NCI-H748 treated with DMSO at 0.1 percent for 48 hours (cell line): ENCODE measurements at regions not wholly inside any gene's neighbourhood (a gene's known extent, or its start where the extent isn't known, plus 50 kb on each side); places are given as distances from the start of the nearest gene placed in this dataset.
"Not testable (repeated sequence)": the region's sequence is repeated elsewhere in the genome, so short reads cannot be mapped to it uniquely, and the experiment has no call there.

Experiments used
- DNase-seq: peaks from one replicate; lab custom pipeline; 2025; lab: John Stamatoyannopoulos, UW

GRCh38 chrX:127207326-127207725 is 387.8 kb downstream of the PRR32 start:
- DNase-seq: no peak

DNA sequence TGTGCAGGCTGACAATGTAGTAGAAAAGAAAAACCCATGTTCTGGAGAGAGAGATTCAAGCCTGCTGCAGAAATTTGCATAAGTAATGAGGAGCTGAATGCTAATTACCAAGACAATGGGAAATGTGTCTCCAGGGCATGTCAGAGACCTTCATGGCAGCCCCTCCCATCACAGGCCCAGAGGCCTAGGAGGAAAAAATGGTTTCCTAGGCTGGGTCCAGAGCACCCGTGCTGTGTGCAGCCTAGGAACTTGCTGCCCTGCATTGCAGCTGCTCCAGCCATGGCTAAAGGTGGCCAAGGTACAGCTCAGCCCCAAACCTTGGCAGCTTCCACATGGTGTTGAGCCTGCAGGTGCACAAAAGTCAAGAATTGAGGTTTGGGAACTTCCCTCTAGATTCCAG is 402.3 kb downstream of the PRR32 start:
- DNase-seq: not testable (repeated sequence)

DNA sequence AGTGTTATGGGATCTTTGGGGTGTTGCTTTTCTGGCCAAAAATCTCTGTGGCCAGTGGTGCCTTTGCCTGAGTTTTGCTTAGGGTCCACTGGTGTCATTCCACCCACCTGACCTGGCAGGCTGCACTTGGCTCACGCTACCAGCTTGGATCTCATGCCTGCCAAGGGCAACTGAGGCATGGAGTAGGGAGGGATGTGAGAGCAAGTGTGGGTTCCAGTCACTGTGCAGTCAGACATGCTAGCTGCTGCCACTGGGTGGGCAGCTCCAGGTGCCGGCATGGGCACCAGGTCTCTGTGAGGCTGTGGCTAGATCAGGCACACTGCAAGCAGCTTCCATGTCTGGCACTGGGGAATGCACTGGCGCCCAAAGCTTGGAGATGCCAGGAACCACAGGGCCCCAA is 424.1 kb downstream of the PRR32 start:
- no peak for DNase-seq

GRCh38 chrX:127259742-127260141 is 440.2 kb downstream of the PRR32 start:
- DNase-seq: no peak

- no peak for DNase-seq
These were observed 456.8 kb downstream of the PRR32 start for GRCh38 chrX:127276326-127276725.

- DNase-seq: no peak
These were observed 481.0 kb downstream of the PRR32 start for GRCh38 chrX:127300511-127300910.

DNA sequence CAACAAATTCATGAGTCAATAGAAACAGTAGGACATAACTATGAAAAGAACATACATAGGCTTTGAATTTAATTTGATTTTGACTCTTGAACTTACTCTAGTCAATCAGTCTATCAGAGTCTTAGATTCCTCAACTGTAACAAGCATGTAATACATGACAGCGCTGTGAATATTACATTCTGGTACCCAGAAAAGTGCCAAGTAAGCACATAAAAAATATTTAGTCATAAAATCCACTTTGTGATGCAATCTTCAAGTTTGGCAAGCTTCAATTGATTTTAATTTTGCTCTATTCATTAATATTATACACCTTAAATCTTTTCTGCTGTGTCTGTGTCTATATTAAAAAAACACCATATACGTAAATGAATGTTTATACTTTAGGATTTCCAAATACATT is 483.3 kb downstream of the PRR32 start:
- DNase-seq: no peak

GRCh38 chrX:127305013-127305412 is 485.5 kb downstream of the PRR32 start:
- DNase-seq: no peak

DNA sequence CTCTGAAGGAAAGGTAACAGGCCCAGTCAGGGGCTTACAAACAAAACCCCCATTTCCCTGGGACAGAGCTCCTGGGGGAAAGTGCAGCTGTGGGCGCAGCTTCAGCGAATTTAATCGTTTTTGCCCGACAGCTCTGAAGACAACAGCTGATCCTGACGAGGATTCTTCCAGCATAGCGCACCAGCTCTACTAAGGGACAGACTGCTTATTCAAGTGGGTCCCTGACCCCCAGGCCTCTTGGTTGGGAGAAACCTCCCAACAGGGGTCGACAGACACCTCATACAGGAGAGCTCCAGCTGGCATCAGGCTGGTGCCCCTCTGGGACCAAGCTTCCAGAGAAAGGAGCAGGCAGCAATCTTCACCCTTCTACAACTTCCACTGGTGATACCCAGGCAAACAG is 486.7 kb downstream of the PRR32 start:
- no peak for DNase-seq

GRCh38 chrX:127313635-127314034 is 494.1 kb downstream of the PRR32 start:
- DNase-seq: no peak

- no peak for DNase-seq
These were observed 497.6 kb downstream of the PRR32 start for GRCh38 chrX:127317159-127317558.

DNA sequence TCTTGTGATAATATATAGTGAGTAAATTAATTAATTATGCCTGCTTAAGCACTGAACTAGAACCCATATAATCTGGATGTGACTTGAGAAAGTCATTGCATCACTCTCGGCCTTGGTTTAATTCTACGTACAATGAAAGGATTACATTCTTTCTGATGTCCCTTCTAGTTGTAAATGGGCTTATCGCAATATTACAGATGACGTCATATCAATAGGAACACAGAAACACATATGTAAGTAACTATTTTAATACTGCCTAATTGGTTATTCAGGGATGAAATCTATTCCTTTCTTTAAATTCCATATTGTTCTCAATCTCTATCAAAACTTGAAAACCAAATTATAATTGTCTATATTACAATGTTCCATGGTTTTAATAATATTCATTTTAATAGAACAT is 504.6 kb downstream of the PRR32 start:
- no peak for DNase-seq
